Liver (tissue), 8 donors: ENCODE measurements at regions not wholly inside any gene's neighbourhood (a gene's known extent, or its start where the extent isn't known, plus 50 kb on each side); places are given as distances from the start of the nearest gene placed in this dataset.

Experiments used
- DNase-seq: peaks from one replicate; pipeline ENCODE4 v3.0.0-alpha.2; 2017; ENCODE audit warnings: low spot score
- H3K27ac ChIP-seq, 2 donors: one replicate each; pipeline ENCODE4 v1.7.0; 2013; ENCODE audit warnings: inconsistent platforms in 2 of 2, low read length in 2 of 2, control low read depth in 1 of 2, low read depth in 1 of 2, mild to moderate bottlenecking in 1 of 2
- H3K27me3 ChIP-seq, 4 donors: one replicate each; pipeline versions ENCODE4 v1.6.1 to v1.7.0; 2013; ENCODE audit warnings: low read length in 3 of 4, inconsistent platforms in 1 of 4, mild to moderate bottlenecking in 1 of 4, moderate library complexity in 1 of 4; ENCODE audit not compliant: control insufficient read depth in 4 of 4, insufficient read depth in 4 of 4
- H3K36me3 ChIP-seq, 4 donors: one replicate each; pipeline versions ENCODE4 v1.6.1 to v1.7.0; 2013; ENCODE audit warnings: low read length in 3 of 4, mild to moderate bottlenecking in 3 of 4, low read depth in 1 of 4, moderate library complexity in 1 of 4; ENCODE audit not compliant: control insufficient read depth in 4 of 4, insufficient read depth in 3 of 4
- H3K4me1 ChIP-seq, 4 donors: one replicate each; pipeline versions ENCODE4 v1.6.1 to v1.7.0; 2013; ENCODE audit warnings: low read length in 3 of 4, mild to moderate bottlenecking in 3 of 4, moderate library complexity in 1 of 4; ENCODE audit not compliant: control insufficient read depth in 4 of 4, insufficient read depth in 4 of 4
- H3K4me3 ChIP-seq, 3 donors: one replicate each; pipeline versions ENCODE4 v1.6.1 to v1.7.0; 2013; ENCODE audit warnings: low read length in 3 of 3, control low read depth in 1 of 3, low read depth in 1 of 3, mild to moderate bottlenecking in 1 of 3
- H3K9ac ChIP-seq, 2 donors: one replicate each; pipeline ENCODE4 v1.7.0; 2013; ENCODE audit warnings: low read length in 2 of 2, mild to moderate bottlenecking in 2 of 2, moderate library complexity in 2 of 2, control low read depth in 1 of 2, low read depth in 1 of 2
- H3K9me3 ChIP-seq, 4 donors: one replicate each; pipeline versions ENCODE4 v1.6.1 to v1.7.0; 2013; ENCODE audit warnings: low read length in 3 of 4; ENCODE audit not compliant: control insufficient read depth in 4 of 4
- ATF3 ChIP-seq: IDR thresholded peaks from 2 replicates; pipeline ENCODE4 v1.6.1; 2016; ENCODE audit warnings: antibody characterized with exemption
- GABPA ChIP-seq, 2 donors: IDR thresholded peaks in 1 of 2; conservative IDR thresholded peaks in 1 of 2; 2 replicates each; pipeline ENCODE4 v1.6.1; 2016; ENCODE audit warnings: antibody characterized with exemption in 2 of 2, mild to moderate bottlenecking in 1 of 2, moderate library complexity in 1 of 2
- HNF4A ChIP-seq, 2 donors: conservative IDR thresholded peaks; 2 replicates each; pipeline ENCODE4 v1.6.1; 2016; ENCODE audit warnings: antibody characterized with exemption in 2 of 2, mild to moderate bottlenecking in 2 of 2
- HNF4G ChIP-seq: IDR thresholded peaks from 2 replicates; pipeline ENCODE4 v1.6.1; 2016; ENCODE audit warnings: antibody characterized with exemption
- RAD21 ChIP-seq, 2 donors: IDR thresholded peaks; 2 replicates each; pipeline ENCODE4 v1.6.1; 2016; ENCODE audit warnings: antibody characterized with exemption in 2 of 2, mild to moderate bottlenecking in 2 of 2
- RXRA ChIP-seq, 2 donors: IDR thresholded peaks; 2 replicates each; pipeline ENCODE4 v1.6.1; 2017 to 2018; ENCODE audit warnings: antibody characterized with exemption in 2 of 2, mild to moderate bottlenecking in 1 of 2
- SP1 ChIP-seq: IDR thresholded peaks from 2 replicates; pipeline ENCODE4 v1.6.1; 2018; ENCODE audit warnings: antibody characterized with exemption, mild to moderate bottlenecking
- TAF1 ChIP-seq: conservative IDR thresholded peaks from 2 replicates; pipeline ENCODE4 v1.6.1; 2016; ENCODE audit warnings: antibody characterized with exemption, mild to moderate bottlenecking
- YY1 ChIP-seq: IDR thresholded peaks from 2 replicates; pipeline ENCODE4 v1.6.1; 2016; ENCODE audit warnings: antibody characterized with exemption, mild to moderate bottlenecking
- WGBS: extraction: QIAGEN DNeasy Blood & Tissue Kit; methylation state at CpG from one replicate; pipeline ENCODE4 v1.1.7; 2013; 5-methylcytosine and 5-hydroxymethylcytosine counted together
- TF ChIP-seq, protein P1 (sequence below): fragments of 150-350 bp; IDR thresholded peaks from 2 replicates; pipeline ENCODE4 v1.5.1; 2017; ENCODE audit warnings: improper control_type of control experiment, low read depth, low read length; ENCODE audit not compliant: missing input control
- TF ChIP-seq, protein P2 (sequence below): IDR thresholded peaks from 2 replicates; pipeline ENCODE4 v1.6.1; 2016; ENCODE audit warnings: antibody characterized with exemption
- TF ChIP-seq, protein P3 (sequence below): IDR thresholded peaks from 2 replicates; pipeline ENCODE4 v1.6.1; 2016; ENCODE audit warnings: antibody characterized with exemption, mild to moderate bottlenecking
- TF ChIP-seq, protein P4 (sequence below): IDR thresholded peaks from 2 replicates; pipeline ENCODE4 v1.6.1; 2016; ENCODE audit warnings: antibody characterized with exemption
- donor health status: healthy.
- donor health status: healthy.
- donor health status: healthy.
- donor health status: healthy.
- donor health status: healthy.

DNA sequence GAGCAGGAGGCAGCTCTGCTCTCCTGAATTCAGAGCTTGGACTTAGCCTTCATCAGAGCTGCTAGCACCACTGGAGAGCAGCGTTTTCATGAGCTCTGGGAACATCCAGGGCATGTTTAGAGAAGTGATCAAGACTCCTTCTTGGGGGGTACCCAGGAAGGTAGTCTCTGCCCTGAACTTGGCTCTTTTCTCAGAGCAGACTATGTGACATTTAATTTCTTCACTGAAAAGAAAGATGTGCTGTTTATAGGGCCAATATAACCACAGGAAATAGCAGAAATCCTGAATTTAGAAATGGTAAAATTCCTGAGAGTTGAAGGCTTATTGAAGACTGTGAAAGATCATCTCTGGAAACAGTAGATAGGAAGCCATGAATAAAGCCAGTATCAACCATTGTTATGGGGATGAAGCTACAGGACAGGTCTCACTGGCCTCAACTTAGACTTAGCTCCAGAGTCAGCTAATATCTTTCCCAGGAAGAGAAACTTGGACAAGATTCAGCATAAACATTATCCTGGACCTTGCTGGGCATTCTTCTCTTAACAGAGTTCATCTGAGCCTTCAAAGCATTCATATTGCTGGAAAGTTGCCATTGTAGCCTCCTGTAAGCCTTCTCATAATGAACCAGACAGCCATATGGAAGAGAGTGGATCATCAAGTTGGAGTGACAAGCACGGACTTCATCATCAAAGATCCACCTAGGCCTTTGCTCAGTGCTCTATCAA is 386.6 kb upstream of the THBS1 start:
- no peak overlapping the region for H3K9ac ChIP-seq
- WGBS, result 90% methylated on average over 2 of the region's 2 CpGs
- H3K4me1 ChIP-seq, result no peaks in the 10 kb centered on the region
- TF ChIP-seq SP1 (no peak), HNF4G (no peak), RAD21 (IDR thresholded peaks at IDR 0.05) (no peak), HNF4A (conservative IDR thresholded peaks at IDR 0.05) (no peak), RXRA (IDR thresholded peaks at IDR 0.05) (no peak), ATF3 (no peak), GABPA (IDR thresholded peaks at IDR 0.05 in 1 of 2, conservative IDR thresholded peaks at IDR 0.05 in 1 of 2) (no peak), TAF1 (no peak)
- TF ChIP-seq, protein P1, sequence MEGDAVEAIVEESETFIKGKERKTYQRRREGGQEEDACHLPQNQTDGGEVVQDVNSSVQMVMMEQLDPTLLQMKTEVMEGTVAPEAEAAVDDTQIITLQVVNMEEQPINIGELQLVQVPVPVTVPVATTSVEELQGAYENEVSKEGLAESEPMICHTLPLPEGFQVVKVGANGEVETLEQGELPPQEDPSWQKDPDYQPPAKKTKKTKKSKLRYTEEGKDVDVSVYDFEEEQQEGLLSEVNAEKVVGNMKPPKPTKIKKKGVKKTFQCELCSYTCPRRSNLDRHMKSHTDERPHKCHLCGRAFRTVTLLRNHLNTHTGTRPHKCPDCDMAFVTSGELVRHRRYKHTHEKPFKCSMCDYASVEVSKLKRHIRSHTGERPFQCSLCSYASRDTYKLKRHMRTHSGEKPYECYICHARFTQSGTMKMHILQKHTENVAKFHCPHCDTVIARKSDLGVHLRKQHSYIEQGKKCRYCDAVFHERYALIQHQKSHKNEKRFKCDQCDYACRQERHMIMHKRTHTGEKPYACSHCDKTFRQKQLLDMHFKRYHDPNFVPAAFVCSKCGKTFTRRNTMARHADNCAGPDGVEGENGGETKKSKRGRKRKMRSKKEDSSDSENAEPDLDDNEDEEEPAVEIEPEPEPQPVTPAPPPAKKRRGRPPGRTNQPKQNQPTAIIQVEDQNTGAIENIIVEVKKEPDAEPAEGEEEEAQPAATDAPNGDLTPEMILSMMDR, result no peak
- TF ChIP-seq, protein P2, sequence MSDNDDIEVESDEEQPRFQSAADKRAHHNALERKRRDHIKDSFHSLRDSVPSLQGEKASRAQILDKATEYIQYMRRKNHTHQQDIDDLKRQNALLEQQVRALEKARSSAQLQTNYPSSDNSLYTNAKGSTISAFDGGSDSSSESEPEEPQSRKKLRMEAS, result no peak
- TF ChIP-seq, protein P3, sequence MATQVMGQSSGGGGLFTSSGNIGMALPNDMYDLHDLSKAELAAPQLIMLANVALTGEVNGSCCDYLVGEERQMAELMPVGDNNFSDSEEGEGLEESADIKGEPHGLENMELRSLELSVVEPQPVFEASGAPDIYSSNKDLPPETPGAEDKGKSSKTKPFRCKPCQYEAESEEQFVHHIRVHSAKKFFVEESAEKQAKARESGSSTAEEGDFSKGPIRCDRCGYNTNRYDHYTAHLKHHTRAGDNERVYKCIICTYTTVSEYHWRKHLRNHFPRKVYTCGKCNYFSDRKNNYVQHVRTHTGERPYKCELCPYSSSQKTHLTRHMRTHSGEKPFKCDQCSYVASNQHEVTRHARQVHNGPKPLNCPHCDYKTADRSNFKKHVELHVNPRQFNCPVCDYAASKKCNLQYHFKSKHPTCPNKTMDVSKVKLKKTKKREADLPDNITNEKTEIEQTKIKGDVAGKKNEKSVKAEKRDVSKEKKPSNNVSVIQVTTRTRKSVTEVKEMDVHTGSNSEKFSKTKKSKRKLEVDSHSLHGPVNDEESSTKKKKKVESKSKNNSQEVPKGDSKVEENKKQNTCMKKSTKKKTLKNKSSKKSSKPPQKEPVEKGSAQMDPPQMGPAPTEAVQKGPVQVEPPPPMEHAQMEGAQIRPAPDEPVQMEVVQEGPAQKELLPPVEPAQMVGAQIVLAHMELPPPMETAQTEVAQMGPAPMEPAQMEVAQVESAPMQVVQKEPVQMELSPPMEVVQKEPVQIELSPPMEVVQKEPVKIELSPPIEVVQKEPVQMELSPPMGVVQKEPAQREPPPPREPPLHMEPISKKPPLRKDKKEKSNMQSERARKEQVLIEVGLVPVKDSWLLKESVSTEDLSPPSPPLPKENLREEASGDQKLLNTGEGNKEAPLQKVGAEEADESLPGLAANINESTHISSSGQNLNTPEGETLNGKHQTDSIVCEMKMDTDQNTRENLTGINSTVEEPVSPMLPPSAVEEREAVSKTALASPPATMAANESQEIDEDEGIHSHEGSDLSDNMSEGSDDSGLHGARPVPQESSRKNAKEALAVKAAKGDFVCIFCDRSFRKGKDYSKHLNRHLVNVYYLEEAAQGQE, result no peak
- no peaks in the 10 kb centered on the region for H3K36me3 ChIP-seq
- H3K27ac ChIP-seq, result no peak overlapping the region
- H3K4me3 ChIP-seq, result no peak overlapping the region
- H3K27me3 ChIP-seq, result no peaks in the 10 kb centered on the region
- no peaks in the 10 kb centered on the region for H3K9me3 ChIP-seq
- no peak for DNase-seq

DNA sequence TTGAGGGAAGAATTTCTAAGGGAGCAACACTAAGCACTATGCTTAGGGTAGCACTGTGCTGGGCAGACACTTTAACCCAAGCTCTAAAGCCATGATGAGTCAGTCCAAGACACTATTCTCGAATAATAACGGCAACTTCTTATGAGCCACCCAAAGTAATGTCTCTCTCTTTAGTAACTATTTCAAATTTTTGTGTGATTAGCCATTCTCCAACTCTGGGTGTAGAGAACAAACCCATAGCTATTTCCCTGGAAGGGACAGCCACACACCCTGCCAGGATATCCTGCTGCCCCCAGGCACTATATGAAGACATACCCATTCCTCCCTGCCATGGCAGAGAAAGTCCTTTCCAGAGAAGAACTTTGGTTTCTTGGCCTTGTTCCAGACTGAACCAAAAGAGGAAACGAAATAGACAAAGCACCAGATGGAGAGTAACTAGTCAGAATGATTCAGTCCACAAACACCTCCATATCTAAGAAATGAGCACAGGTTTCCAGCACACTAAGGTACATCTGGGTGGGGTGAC is 384.9 kb upstream of the THBS1 start:
- WGBS, result 70% methylated on average over 3 of the region's 3 CpGs
- Histone ChIP-seq H3K27ac (no peak overlapping the region), H3K9me3 (no peaks in the 10 kb centered on the region), H3K36me3 (no peaks in the 10 kb centered on the region), H3K9ac (no peak overlapping the region), H3K4me3 (no peak overlapping the region), H3K27me3 (no peaks in the 10 kb centered on the region), H3K4me1 (no peaks in the 10 kb centered on the region)
- no peak for DNase-seq
- TF ChIP-seq, protein P4, sequence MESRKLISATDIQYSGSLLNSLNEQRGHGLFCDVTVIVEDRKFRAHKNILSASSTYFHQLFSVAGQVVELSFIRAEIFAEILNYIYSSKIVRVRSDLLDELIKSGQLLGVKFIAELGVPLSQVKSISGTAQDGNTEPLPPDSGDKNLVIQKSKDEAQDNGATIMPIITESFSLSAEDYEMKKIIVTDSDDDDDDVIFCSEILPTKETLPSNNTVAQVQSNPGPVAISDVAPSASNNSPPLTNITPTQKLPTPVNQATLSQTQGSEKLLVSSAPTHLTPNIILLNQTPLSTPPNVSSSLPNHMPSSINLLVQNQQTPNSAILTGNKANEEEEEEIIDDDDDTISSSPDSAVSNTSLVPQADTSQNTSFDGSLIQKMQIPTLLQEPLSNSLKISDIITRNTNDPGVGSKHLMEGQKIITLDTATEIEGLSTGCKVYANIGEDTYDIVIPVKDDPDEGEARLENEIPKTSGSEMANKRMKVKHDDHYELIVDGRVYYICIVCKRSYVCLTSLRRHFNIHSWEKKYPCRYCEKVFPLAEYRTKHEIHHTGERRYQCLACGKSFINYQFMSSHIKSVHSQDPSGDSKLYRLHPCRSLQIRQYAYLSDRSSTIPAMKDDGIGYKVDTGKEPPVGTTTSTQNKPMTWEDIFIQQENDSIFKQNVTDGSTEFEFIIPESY, result no peak
- TF ChIP-seq SP1 (no peak), YY1 (no peak), TAF1 (no peak)
- TF ChIP-seq, protein P2, result no peak
- TF ChIP-seq, protein P3, result no peak
